Activated T-cell treated with anti-CD3 and anti-CD28 coated beads, Interleukin-2, amount 50 U/mL, for 48 hours (primary cell): ENCODE measurements at regions not wholly inside any gene's neighbourhood (a gene's known extent, or its start where the extent isn't known, plus 50 kb on each side); places are given as distances from the start of the nearest gene placed in this dataset.
A peak's percentile ranks its signal among the peaks of the same experiment; 100 is the strongest.
"Not testable (repeated sequence)": the region's sequence is repeated elsewhere in the genome, so short reads cannot be mapped to it uniquely, and the experiment has no call there.

Experiments used
- DNase-seq, 2 experiments: peaks; one replicate each; pipeline ENCODE4 v3.0.0-alpha.2; 2020

DNA sequence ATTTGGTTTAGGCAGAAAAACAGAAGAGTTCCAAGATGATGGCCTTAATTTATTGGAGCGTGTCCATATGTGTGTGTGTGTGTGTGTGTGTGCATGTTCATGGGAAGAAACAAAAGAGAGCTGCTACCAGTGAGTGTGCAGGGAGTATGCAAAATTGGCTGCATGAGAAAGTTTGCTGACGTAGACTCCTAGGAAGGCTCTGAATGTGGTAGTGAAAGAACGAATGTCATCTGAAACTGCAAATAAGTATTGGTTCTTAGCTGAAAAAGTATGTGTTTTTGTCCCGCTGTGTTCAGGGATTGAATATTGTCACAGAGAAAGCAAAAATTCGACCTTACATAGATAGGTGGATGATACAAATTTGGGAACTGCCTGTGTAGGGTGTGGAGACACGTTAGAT, 542.6 kb upstream of the COX7C start:
- DNase-seq = no peak

- no peak for DNase-seq
These were observed 522.6 kb upstream of the COX7C start for GRCh38 chr5:86095092-86095491.

- no peak for DNase-seq
These were observed 515.8 kb upstream of the COX7C start for GRCh38 chr5:86101966-86102365.

- no peak for DNase-seq
These were observed 508.9 kb upstream of the COX7C start for GRCh38 chr5:86108825-86109224.

DNA sequence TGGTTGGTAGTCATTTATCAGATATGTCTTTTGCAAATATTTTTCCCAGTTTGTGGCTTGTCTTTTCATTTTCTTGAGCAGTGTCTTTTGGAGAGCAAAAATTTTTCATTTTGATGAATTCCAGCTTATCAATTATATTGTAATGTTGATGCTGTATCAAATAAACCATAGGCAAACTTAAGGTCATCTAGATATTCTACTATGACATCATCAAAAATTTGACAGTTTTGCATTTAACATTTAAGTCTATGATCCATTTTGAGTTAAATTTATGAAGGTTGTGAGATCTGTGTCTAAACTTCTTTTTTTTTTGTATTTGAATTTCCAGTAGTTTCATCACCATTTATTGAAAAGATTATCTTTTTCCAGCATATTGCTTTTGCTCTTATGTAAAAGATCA, 505.5 kb upstream of the COX7C start:
- no peak for DNase-seq

DNA sequence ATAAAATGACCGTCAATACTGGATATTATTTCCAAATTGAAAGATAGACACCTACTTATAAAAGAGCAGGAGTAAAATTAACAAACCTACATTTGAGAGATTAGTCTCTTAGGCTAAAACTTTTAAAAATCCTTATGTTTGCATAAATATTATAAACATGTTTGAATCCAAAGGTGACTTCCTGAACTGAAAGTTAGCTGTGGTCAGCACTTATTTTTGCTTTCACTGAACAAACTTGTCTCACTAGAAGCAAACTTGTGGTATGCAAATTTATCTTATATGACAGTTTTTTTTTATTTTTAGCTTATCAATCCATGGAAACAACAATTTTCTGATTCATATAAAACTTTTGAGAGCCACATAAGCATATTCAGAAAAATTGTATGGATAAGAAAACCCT, 502.6 kb upstream of the COX7C start:
- no peak for DNase-seq

GRCh38 chr5:86118542-86118941, 499.2 kb upstream of the COX7C start:
- DNase-seq = no peak

GRCh38 chr5:86124333-86124732, 493.4 kb upstream of the COX7C start:
- DNase-seq = no peak

DNA sequence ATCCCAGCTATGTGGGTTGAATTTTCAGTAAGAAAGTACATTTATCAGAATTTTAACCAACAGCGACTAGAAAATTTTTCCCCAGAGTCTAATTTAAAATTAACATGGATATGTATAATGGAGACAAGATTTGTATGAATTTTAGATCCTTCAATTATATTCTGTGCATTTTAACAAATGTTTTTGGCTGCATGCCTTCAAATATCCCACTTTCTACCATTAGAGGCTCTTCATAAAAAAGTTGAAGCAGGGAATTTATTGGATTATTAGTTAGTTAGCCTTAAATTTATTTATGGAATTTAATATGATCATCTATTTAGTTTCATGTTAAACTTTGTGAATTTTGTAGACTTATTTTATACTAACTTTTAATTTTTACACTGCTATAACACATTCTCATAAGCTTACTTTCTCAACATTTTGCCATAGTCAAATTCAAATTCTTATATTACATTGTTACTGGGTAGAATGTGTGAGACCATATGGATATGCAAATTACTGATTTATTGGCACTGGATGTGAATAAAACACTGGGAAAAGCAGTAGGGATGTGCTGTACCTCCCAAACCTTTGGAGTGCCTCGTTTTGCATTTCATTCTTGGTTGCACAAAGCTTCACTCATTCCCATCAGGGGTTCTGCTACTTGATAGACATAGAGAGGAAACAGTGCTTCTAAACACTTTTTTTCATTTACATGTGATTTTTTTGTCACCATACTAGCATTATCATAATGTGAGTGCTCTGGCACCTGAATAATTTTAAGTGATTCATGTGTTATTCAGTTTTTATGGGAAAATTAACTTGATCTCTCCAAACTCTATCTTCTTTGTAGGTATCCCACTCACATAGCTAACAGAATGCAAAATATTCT, 491.8 kb upstream of the COX7C start:
- no peak for DNase-seq

DNA sequence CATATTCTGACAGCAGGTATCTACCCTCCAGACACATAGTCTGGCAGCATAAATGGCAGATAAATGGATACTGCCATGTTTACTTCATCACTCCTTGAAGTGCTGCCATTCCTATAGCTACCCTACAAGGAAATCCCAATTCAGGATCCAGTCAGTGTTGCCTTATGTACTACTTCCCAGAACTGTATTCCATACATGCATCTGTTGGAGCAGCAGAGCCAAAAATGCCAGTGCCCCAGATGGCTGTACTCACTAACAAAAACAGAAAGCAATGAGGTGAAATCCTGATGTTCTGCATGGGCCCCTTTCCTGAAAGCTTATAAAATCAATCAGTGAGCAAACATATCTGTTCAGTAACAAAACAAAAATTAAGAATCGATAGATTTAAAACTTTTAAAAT, 490.0 kb upstream of the COX7C start:
- no peak for DNase-seq

- DNase-seq = no peak
These were observed 488.7 kb upstream of the COX7C start for GRCh38 chr5:86129009-86129408.

DNA sequence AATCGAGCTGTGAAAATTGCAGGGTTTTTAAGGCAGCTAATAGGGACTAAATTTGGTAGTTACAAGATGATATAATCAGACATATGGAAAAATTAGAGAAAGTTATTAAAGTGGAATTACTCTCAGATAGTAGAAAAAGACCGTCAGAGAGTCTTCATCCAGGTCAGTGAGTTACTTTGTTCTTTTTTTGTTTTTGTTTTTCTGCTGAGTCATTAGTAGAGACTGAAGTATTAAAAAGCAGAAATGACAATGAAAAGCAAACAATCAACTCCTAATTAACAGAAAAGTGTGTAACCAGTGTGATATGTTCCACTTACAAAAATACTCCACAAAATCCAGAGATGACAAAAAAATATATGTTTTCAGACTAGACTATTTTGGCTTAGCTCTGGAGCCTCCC, 480.4 kb upstream of the COX7C start:
- no peak for DNase-seq

- no peak for DNase-seq
These were observed 473.9 kb upstream of the COX7C start for GRCh38 chr5:86143837-86144236.

DNA sequence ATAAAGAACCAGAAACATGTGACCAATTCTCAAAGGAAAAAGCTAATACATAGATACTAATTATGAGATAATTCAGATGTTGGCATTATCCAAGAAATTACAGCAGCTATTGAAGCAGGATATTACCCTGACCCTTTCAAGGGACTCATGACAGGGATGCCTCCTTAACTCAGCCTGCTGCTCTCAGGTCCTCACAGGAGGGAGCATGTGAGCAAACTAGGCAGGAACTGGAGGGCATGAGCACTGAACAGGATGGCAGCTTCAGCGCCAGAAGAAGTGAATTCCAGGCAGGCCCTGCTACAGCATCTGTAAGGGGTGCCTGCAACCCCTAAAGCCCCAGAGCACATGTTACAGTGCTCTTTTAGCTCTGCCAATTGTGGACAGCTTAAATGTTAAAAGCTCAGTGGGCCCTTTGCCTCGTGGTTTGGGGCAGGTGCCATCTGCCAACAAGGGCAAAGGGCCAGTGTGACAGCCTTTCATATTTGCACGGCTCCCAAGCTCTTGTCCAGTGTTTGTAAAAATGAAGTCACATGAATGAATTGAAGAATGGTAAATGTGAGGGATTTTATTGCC, 464.7 kb upstream of the COX7C start:
- no peak for DNase-seq

DNA sequence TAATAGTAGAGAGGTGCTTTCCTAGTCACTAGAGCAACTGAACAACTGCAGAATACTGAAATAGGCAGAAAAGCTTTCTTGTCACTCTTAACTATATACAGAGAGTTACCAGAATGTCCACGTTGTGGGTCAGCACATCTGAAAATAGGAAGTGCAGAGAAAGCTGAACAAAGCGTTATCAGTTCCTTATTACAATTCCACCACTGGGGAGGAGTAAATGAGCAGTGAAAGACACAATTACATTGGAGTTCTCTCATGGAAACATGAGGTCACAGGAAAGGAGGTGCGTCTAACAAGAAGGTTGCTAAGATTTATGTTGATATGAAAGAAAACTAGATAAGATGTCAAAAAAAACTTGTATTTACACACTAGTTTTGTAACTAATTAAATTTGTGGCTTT, 461.9 kb upstream of the COX7C start:
- DNase-seq = no peak

GRCh38 chr5:86170194-86170593, 447.5 kb upstream of the COX7C start:
- no peak for DNase-seq

- peak in 1 of 2 experiments; percentile 16 for DNase-seq
These were observed 442.5 kb upstream of the COX7C start for GRCh38 chr5:86175224-86175623.

GRCh38 chr5:86199287-86199686, 418.5 kb upstream of the COX7C start:
- no peak for DNase-seq

GRCh38 chr5:86228147-86228546, 389.6 kb upstream of the COX7C start:
- DNase-seq = no peak

DNA sequence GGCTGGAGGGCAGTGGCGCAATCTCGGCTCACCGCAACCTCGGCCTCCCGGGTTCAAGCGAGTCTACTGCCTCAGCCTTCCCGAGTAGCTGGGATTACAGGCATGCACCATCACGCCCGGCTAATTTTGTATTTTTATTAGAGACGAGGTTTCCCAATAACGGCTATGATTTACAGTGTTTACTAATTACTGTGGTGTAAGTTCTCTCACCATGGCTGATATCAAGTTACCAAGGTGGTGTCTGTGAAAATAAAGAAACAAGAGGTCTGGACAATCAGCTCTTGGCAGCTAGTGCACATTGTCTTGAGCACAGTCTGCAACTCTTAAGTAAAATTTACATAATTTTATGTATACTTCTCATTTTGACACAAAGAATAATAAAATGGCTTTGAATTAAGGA, 385.5 kb upstream of the COX7C start:
- DNase-seq = no peak

DNA sequence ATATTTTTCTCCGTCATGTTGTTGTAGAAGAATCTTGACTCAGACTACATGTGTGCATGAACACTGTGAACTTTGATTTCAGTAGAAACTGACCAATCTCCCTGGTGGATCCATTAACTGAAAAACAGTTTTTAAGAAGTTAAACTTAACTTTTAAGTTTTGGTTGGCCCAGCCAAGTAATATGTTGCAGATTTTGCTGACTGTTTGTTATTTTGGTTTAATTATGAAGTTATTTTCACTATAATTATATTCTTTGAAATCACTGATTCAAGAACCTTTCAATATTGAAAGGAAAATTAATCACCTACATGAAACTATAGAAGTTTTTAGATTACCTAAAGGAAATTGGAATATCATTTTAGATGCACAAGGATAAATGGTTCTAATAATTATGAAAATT, 373.6 kb upstream of the COX7C start:
- no peak for DNase-seq

- no peak for DNase-seq
These were observed 359.9 kb upstream of the COX7C start for GRCh38 chr5:86257871-86258270.

- not testable (repeated sequence) for DNase-seq
These were observed 333.1 kb upstream of the COX7C start for GRCh38 chr5:86284400-86285190.

DNA sequence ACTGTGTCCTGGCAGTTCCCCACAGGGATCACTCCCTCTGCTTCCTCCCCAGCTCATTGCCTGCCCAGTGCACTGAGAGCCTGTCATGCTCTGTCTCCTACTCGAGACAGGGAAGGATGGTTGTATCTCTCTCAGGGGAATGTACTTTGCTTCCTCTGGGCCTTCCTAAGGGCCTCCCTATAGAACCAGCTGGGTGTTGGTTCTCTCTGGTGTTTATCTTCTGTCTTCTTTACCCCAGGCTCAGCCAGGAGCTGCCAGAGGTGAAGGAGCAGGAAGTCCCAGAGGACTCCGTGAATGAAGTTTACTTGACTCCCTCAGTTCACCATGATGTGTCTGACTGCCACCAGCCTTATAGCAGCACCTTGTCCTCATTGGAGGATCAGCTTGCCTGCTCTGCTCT, 330.3 kb upstream of the COX7C start:
- DNase-seq = not testable (repeated sequence)
